ENCODE measurements at regions not wholly inside any gene's neighbourhood (a gene's known extent, or its start where the extent isn't known, plus 50 kb on each side); places are given as distances from the start of the nearest gene placed in this dataset.

DNA sequence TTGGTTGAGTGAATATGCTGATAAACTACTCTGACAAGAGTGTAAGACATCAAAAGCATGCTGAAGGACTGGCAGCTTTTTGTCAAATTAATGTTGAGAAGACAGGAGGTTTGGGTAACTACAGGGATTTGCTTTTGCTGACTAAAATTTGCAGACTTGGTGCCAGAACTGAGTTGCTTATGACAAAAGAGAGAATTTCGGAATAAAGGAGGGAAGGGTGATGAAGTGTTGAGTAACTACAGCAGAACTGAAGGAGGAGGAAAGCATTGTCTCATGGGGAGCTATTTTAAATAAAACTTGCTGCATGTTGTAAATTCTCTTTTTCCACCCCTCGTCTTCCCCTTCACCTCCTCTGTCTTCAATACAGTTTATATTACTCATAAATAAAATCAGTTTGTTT is 296.1 kb downstream of the YTHDC2 start (continued):
- TF ChIP-seq, protein P1, sequence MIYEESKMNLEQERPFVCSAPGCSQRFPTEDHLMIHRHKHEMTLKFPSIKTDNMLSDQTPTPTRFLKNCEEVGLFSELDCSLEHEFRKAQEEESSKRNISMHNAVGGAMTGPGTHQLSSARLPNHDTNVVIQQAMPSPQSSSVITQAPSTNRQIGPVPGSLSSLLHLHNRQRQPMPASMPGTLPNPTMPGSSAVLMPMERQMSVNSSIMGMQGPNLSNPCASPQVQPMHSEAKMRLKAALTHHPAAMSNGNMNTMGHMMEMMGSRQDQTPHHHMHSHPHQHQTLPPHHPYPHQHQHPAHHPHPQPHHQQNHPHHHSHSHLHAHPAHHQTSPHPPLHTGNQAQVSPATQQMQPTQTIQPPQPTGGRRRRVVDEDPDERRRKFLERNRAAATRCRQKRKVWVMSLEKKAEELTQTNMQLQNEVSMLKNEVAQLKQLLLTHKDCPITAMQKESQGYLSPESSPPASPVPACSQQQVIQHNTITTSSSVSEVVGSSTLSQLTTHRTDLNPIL (CRISPR knock-in tag; IDR thresholded peaks at IDR 0.05; ENCODE audit: low read depth), result no peak

DNA sequence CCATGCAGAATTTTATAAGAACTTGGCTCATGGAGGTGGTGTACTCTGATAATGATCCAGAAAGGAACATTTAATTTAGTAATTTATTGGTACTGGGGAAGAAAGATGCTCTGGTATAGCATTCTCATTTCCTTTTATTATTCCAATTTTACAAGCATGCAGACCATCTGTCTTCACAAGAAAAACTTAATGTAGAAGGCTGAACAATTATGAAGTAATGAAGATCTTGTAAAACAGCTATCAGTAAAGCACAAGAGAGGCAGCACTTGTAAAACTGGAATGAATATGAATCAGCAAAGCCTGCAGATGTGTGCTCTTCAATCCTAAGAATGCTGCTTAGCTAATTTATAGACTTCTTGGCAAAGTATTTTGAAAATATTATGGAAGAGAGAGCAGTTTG is 300.0 kb downstream of the YTHDC2 start:
- TF ChIP-seq, protein P1 (CRISPR knock-in tag; IDR thresholded peaks at IDR 0.05; ENCODE audit: low read depth), result no peak
- TF ChIP-seq ESRRG (CRISPR knock-in tag; IDR thresholded peaks at IDR 0.05) (no peak), TOX (CRISPR knock-in tag; IDR thresholded peaks at IDR 0.05; ENCODE audit: borderline replicate concordance) (no peak), PPARA (CRISPR knock-in tag; IDR thresholded peaks at IDR 0.05; ENCODE audit: borderline replicate concordance) (no peak), BACH2 (CRISPR knock-in tag; IDR thresholded peaks at IDR 0.05; ENCODE audit: borderline replicate concordance) (no peak)
- no peak for ATAC-seq

DNA sequence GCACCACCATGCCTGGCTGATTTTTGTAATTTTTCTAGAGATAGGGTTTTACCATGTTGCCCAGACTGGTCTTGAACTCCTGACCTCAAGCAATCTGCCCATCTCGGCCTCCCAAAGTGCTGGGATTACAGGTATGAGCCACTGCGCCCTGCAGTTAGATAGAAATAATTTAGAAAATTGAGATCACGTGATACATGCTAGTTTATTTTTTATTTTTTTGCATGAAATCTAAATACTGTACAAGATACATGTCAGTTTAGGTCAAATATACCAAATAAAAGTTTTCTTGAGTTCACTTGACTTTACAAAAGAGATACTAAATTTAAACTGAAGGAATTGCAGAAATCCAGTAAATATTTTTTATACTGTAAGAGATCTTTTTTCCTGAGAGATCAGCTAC is 304.2 kb downstream of the YTHDC2 start:
- TF ChIP-seq CSDC2 (CRISPR knock-in tag; IDR thresholded peaks at IDR 0.05), result no peak
- no peak for TF ChIP-seq TCF4 (CRISPR knock-in tag; IDR thresholded peaks at IDR 0.05; ENCODE audit: borderline replicate concordance)
- TF ChIP-seq ARNTL (CRISPR knock-in tag; IDR thresholded peaks at IDR 0.05; ENCODE audit: borderline replicate concordance, low read depth), result no peak
- TF ChIP-seq, protein P2, sequence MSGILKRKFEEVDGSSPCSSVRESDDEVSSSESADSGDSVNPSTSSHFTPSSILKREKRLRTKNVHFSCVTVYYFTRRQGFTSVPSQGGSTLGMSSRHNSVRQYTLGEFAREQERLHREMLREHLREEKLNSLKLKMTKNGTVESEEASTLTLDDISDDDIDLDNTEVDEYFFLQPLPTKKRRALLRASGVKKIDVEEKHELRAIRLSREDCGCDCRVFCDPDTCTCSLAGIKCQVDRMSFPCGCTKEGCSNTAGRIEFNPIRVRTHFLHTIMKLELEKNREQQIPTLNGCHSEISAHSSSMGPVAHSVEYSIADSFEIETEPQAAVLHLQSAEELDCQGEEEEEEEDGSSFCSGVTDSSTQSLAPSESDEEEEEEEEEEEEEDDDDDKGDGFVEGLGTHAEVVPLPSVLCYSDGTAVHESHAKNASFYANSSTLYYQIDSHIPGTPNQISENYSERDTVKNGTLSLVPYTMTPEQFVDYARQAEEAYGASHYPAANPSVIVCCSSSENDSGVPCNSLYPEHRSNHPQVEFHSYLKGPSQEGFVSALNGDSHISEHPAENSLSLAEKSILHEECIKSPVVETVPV (CRISPR knock-in tag; IDR thresholded peaks at IDR 0.05), result no peak
- TF ChIP-seq TOX (CRISPR knock-in tag; IDR thresholded peaks at IDR 0.05; ENCODE audit: borderline replicate concordance), result no peak
- TF ChIP-seq, protein P1 (CRISPR knock-in tag; IDR thresholded peaks at IDR 0.05; ENCODE audit: low read depth), result no peak
- TF ChIP-seq SNAI2 (CRISPR knock-in tag; IDR thresholded peaks at IDR 0.05), result no peak
- TF ChIP-seq, protein P3, sequence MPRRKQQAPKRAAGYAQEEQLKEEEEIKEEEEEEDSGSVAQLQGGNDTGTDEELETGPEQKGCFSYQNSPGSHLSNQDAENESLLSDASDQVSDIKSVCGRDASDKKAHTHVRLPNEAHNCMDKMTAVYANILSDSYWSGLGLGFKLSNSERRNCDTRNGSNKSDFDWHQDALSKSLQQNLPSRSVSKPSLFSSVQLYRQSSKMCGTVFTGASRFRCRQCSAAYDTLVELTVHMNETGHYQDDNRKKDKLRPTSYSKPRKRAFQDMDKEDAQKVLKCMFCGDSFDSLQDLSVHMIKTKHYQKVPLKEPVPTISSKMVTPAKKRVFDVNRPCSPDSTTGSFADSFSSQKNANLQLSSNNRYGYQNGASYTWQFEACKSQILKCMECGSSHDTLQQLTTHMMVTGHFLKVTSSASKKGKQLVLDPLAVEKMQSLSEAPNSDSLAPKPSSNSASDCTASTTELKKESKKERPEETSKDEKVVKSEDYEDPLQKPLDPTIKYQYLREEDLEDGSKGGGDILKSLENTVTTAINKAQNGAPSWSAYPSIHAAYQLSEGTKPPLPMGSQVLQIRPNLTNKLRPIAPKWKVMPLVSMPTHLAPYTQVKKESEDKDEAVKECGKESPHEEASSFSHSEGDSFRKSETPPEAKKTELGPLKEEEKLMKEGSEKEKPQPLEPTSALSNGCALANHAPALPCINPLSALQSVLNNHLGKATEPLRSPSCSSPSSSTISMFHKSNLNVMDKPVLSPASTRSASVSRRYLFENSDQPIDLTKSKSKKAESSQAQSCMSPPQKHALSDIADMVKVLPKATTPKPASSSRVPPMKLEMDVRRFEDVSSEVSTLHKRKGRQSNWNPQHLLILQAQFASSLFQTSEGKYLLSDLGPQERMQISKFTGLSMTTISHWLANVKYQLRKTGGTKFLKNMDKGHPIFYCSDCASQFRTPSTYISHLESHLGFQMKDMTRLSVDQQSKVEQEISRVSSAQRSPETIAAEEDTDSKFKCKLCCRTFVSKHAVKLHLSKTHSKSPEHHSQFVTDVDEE (CRISPR knock-in tag; IDR thresholded peaks at IDR 0.05), result no peak
- TF ChIP-seq ESRRG (CRISPR knock-in tag; IDR thresholded peaks at IDR 0.05), result no peak
- ATAC-seq, result no peak

DNA sequence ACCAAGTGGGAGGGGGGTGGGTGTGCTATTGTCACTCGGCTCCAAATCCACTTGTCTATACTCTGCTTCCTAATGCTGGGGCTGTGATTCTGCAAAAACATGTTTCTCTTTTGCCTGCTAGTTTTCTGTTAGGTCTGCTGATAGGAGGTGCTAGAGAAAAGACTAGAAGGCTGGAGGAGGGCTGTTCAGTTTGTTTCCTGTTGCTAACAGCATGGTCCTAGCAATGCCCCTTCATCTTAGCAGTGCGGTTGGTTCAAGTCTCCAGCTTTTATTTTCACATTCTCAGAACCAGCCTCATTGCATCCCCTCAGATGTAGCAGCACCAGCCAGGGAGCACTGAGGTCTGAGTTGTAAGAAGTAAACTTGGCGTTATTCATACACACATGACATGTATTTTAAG is 310.2 kb downstream of the YTHDC2 start:
- no peak for ATAC-seq
- TF ChIP-seq ZNF8 (CRISPR knock-in tag; IDR thresholded peaks at IDR 0.05) (no peak), ARNTL (CRISPR knock-in tag; IDR thresholded peaks at IDR 0.05; ENCODE audit: borderline replicate concordance, low read depth) (no peak)

DNA sequence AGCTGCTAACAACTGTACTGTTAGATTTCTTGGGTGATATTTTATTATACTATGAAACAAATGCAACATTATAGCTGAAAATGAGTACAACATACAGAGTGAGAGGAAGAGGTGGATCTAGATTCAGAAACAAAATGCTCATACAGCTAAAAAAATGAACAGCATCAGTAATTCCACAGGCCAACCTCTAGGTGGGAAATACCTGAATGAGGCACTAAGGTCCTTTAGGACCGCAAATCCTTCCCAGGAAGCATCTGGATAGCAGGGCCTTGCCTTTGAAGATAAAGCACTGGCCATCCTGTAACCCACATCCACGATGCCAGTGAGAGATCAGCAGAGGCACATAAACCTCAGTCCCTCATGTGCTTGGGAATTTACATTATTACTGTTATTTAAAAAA is 310.8 kb downstream of the YTHDC2 start:
- ATAC-seq, result no peak
- TF ChIP-seq ZFP30 (CRISPR knock-in tag; IDR thresholded peaks at IDR 0.05), result no peak
- TF ChIP-seq ISL1 (CRISPR knock-in tag; IDR thresholded peaks at IDR 0.05), result no peak
- no peak for TF ChIP-seq RARB (CRISPR knock-in tag; IDR thresholded peaks at IDR 0.05)
- TF ChIP-seq PPARA (CRISPR knock-in tag; IDR thresholded peaks at IDR 0.05; ENCODE audit: borderline replicate concordance), result no peak
- no peak for TF ChIP-seq OSR1 (CRISPR knock-in tag; IDR thresholded peaks at IDR 0.05)
- TF ChIP-seq, protein P1 (CRISPR knock-in tag; IDR thresholded peaks at IDR 0.05; ENCODE audit: low read depth), result no peak
- TF ChIP-seq, protein P4, sequence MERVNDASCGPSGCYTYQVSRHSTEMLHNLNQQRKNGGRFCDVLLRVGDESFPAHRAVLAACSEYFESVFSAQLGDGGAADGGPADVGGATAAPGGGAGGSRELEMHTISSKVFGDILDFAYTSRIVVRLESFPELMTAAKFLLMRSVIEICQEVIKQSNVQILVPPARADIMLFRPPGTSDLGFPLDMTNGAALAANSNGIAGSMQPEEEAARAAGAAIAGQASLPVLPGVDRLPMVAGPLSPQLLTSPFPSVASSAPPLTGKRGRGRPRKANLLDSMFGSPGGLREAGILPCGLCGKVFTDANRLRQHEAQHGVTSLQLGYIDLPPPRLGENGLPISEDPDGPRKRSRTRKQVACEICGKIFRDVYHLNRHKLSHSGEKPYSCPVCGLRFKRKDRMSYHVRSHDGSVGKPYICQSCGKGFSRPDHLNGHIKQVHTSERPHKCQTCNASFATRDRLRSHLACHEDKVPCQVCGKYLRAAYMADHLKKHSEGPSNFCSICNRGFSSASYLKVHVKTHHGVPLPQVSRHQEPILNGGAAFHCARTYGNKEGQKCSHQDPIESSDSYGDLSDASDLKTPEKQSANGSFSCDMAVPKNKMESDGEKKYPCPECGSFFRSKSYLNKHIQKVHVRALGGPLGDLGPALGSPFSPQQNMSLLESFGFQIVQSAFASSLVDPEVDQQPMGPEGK (CRISPR knock-in tag; IDR thresholded peaks at IDR 0.05; ENCODE audit: borderline replicate concordance), result no peak
- TF ChIP-seq SNAI2 (CRISPR knock-in tag; IDR thresholded peaks at IDR 0.05), result no peak
- TF ChIP-seq, protein P2 (CRISPR knock-in tag; IDR thresholded peaks at IDR 0.05), result no peak
- TF ChIP-seq ZNF565 (CRISPR knock-in tag; conservative IDR thresholded peaks at IDR 0.05; ENCODE audit: low read depth), result no peak
- TF ChIP-seq GLIS3 (CRISPR knock-in tag; IDR thresholded peaks at IDR 0.05), result no peak
- no peak for TF ChIP-seq TOX (CRISPR knock-in tag; IDR thresholded peaks at IDR 0.05; ENCODE audit: borderline replicate concordance)
- TF ChIP-seq TCF4 (CRISPR knock-in tag; IDR thresholded peaks at IDR 0.05; ENCODE audit: borderline replicate concordance), result no peak
- no peak for TF ChIP-seq BACH2 (CRISPR knock-in tag; IDR thresholded peaks at IDR 0.05; ENCODE audit: borderline replicate concordance)
- TF ChIP-seq ESRRG (CRISPR knock-in tag; IDR thresholded peaks at IDR 0.05), result no peak

Measured in SK-N-SH treated with all-trans-retinoic acid at 6 μM for 48 hours (cell line).